ENCODE measurements at regions not wholly inside any gene's neighbourhood (a gene's known extent, or its start where the extent isn't known, plus 50 kb on each side); places are given as distances from the start of the nearest gene placed in this dataset.

GRCh38 chr6:137795501-137795900, 71.6 kb upstream of the TNFAIP3 start:
- TF ChIP-seq SRF (IDR thresholded peaks at IDR 0.05; ENCODE audit: low read depth, low read length) (no peak), CTCF (IDR thresholded peaks at IDR 0.05; ENCODE audit: control extremely low read depth in 1 of 3, insufficient read depth in 1 of 3, low read depth in 1 of 3, low read length in 3 of 3) (no peak), POLR2A (IDR thresholded peaks at IDR 0.05; ENCODE audit: control extremely low read depth in 1 of 2, low read depth in 2 of 2, low read length in 2 of 2) (no peak), EP300 (IDR thresholded peaks at IDR 0.05; ENCODE audit: borderline replicate concordance in 1 of 2, low read depth in 2 of 2, low read length in 2 of 2) (no peak), MAFK (IDR thresholded peaks at IDR 0.05; ENCODE audit: low read depth, low read length) (no peak), USF2 (IDR thresholded peaks at IDR 0.05; ENCODE audit: low read length) (no peak), POLR2AphosphoS5 (IDR thresholded peaks at IDR 0.05; ENCODE audit: low read depth, low read length) (no peak), TAF1 (IDR thresholded peaks at IDR 0.05; ENCODE audit: low read depth, low read length) (no peak), FOSL1 (IDR thresholded peaks at IDR 0.05; ENCODE audit: insufficient read depth, low read depth, low read length) (no peak)

All from H1 (cell line).